ENCODE measurements at regions not wholly inside any gene's neighbourhood (a gene's known extent, or its start where the extent isn't known, plus 50 kb on each side); places are given as distances from the start of the nearest gene placed in this dataset.

DNA sequence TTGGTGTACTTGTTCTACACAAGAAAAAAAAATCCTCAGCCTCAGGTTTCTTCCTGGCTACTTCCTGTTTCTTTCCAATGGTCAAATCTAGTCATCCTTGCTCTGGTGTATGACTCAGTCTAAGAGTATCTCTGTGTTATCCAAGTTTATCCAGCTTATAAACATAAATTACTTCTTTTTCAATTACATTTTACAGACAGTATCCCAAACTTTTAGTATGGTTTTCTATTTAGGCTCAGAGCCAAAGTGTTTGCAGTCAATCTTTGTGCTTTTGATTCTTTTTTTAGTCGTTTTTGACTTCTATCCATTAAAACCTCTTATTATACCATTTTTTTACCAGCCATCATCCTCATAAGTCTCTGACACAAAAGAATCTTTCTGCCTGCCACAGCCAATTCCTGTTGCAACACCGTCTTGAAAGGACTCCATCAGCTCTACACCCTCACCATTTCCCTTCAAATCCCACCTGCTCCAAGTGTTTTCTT, 294.6 kb downstream of the PTEN start:
- no peak for DNase-seq (ENCODE audit: low spot score)
- intact Hi-C loops (cut with DNase I) = no loop called here

- intact Hi-C loops (cut with DNase I) = no loop called here
- no peak for DNase-seq (ENCODE audit: low spot score)
These were observed 295.2 kb downstream of the PTEN start for GRCh38 chr10:88158526-88159122.

DNA sequence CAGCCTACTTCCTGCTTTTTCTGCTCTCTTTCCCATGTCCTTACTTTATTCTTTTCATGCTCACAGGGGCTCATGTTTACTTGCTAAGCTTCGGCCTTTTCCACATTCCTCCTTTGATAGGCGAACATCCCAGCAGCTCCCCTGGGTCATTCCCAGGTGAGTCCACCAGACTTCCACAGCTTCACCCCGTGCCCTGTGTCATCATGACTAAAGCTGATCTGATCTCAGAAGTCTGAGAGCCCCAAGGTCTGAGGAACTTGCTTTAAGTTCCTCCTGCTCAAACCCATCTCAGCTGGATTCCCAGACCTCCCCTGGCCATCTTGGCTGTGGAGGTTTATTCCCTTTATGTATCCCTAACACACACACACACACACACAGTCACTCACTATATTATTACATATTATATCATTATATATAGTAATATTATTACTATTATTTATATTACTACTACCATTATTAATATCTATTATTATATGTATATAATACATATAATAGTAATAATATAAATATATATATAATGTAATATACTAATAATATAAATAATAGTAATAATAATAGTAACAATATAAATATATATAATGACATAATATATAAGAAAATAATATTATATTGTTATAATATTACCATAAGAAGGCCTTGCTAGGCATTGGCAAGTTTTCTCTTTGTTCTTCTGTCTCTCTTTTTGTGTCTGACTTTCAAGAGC, 295.9 kb downstream of the PTEN start:
- DNase-seq (ENCODE audit: low spot score) = no peak
- intact Hi-C loops (cut with DNase I) = no loop called here

DNA sequence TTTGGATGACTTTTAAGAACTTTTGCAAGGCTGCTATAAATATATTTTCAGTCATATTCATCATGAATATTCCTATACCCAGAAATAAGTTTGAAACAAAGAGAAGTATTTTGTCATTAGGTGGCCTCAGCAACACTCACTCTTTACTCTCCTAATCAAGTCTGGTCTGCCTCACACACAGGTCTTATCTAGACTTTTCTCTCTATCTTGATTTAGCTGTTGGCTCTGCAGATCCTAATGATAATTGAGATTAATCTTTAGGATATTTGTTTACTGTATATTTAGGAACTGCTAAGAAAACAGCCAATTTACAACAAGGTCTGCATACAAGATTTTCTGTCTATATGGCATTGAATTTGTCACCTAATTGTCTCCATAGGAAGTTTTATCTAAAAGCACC, 297.6 kb downstream of the PTEN start:
- intact Hi-C loops (cut with DNase I) = no loop called here
- no peak for DNase-seq (ENCODE audit: low spot score)

DNA sequence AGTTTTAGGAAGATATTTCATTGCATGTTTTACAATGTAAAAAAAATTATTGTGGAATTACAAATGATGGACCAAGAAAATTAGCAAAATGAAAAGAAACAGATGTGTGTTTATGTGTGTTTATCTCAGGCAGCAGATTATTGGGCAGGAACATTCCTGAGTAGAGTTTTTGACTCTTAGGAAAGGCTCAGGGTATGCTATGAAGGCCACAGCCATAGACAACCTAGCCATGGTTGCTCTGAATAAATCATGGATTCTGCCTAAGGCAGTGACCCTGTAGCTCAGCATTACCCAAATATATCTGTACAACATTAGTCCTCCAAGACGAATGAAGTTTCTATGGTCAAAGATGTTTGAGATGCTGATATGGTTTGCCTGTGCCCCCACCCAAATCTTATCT, 298.3 kb downstream of the PTEN start:
- intact Hi-C loops (cut with DNase I) = no loop called here
- no peak for DNase-seq (ENCODE audit: low spot score)

- intact Hi-C loops (cut with DNase I) = no loop called here
- no peak for DNase-seq (ENCODE audit: low spot score)
These were observed 299.4 kb downstream of the PTEN start for GRCh38 chr10:88162852-88163251.

GRCh38 chr10:88163572-88163971, 300.1 kb downstream of the PTEN start:
- DNase-seq (ENCODE audit: low spot score) = no peak
- intact Hi-C loops (cut with DNase I) = no loop called here

GRCh38 chr10:88164471-88164870, 301.0 kb downstream of the PTEN start:
- DNase-seq (ENCODE audit: low spot score) = no peak
- intact Hi-C loops (cut with DNase I) = no loop called here

- intact Hi-C loops (cut with DNase I) = no loop called here
- no peak for DNase-seq (ENCODE audit: low spot score)
These were observed 302.4 kb downstream of the PTEN start for GRCh38 chr10:88165849-88166271.

DNA sequence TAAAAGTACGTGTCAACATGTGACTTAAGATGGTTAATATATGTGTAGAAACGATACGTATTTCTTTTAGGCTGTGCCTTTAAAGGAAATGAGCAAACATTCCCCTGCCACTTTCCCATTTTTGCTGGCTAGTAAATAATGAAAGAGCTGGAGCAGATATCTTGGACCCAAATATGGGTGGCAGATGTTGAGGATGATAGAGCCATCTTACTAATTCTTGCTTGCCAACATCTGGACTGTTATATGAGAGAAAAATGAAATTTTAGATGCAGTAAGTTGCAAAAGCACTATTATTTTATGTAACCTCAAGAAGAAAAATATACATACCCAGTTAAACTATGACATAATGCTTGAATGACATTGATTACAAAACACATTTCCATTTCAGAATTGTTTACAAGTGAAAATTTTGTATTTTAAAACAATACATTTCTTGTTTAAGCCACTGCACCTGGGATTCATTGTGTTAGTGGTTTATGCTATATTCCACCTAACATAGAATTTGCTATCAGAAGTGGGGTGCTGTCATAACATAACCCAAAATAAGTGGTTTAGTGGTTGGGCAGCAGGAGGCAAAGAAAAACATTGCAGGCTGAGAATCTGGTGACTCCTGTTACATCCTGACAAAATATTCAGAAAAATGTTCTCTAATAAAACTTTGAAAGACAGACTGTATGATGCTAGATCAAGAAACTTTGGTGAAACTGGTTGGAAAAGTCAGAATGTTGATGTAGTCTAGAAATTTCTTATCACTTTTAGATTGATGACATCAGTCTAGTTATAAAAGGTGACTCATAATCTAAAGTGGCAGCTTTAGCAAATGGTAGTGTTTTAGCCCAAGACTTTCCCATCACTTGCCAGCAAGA, 305.0 kb downstream of the PTEN start:
- intact Hi-C loops (cut with DNase I) = no loop called here
- no peak for DNase-seq (ENCODE audit: low spot score)

- intact Hi-C loops (cut with DNase I) = no loop called here
These were observed 305.6 kb downstream of the PTEN start for GRCh38 chr10:88169037-88169319.

DNA sequence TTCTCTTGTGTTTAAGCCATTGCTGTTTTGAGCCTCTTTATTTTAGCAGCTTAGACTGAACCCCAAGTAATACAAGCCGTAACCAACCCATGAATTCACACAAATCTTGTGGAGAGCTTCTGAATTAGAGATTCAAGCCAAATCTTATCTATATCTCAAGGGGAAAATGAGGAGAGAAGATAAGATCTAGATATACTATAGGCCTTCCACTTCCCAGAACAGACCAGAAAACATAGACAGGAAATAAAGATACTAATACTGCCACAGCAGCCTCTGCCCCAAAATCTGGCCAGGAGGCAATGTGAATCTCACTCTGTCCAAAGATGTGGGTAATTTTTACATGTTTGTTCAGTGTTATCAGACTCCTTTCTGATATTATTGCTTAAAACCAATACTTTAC, 307.2 kb downstream of the PTEN start:
- DNase-seq (ENCODE audit: low spot score) = no peak
- intact Hi-C loops (cut with DNase I) = no loop called here

More at GRCh38 chr10:88169037-88169319, 305.6 kb downstream of the PTEN start:
- DNase-seq (ENCODE audit: low spot score) = no peak

DNA sequence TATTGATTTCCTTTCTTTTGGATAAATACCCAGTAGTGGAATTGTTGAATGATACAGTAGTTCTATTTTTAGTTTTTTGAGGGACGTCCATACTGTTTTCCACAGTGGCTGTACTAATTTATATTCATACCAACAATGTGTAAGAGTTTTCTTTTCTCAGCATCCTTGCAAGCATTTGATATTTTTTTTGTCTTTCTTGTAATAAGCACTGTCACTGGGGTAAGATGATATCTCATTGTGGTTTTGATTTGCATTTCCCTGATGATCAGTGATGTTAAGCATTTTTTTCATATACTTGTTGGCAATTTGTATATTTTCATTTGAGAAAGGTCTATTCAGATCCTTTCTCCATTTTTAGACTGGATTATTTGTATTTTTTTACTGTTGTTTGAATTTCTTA, 308.7 kb downstream of the PTEN start:
- intact Hi-C loops (cut with DNase I) = no loop called here
- DNase-seq (ENCODE audit: low spot score) = no peak

DNA sequence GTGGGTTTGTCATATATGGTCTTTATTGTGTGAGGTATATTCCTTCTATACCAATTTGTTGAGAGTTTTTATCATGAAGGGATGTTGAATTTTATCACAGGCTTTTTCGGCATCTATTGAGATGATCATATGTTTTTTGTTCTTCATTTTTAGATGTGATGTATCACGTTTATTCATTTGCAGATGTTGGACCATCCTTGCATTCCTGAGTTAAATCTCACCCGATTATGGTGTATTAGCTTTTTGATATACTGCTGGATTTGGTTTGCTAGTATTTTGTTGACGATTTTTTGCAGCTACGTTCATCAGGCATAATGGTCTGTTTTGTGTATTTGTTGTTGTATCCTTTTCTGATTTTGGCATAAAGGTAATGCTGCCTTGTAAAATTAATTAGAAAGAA, 311.0 kb downstream of the PTEN start:
- DNase-seq (ENCODE audit: low spot score) = no peak
- intact Hi-C loops (cut with DNase I) = no loop called here

- intact Hi-C loops (cut with DNase I) = no loop called here
- DNase-seq (ENCODE audit: low spot score) = no peak
These were observed 315.3 kb downstream of the PTEN start for GRCh38 chr10:88178758-88179157.

GRCh38 chr10:88179831-88180230, 316.4 kb downstream of the PTEN start:
- DNase-seq (ENCODE audit: low spot score) = no peak
- intact Hi-C loops (cut with DNase I) = no loop called here

DNA sequence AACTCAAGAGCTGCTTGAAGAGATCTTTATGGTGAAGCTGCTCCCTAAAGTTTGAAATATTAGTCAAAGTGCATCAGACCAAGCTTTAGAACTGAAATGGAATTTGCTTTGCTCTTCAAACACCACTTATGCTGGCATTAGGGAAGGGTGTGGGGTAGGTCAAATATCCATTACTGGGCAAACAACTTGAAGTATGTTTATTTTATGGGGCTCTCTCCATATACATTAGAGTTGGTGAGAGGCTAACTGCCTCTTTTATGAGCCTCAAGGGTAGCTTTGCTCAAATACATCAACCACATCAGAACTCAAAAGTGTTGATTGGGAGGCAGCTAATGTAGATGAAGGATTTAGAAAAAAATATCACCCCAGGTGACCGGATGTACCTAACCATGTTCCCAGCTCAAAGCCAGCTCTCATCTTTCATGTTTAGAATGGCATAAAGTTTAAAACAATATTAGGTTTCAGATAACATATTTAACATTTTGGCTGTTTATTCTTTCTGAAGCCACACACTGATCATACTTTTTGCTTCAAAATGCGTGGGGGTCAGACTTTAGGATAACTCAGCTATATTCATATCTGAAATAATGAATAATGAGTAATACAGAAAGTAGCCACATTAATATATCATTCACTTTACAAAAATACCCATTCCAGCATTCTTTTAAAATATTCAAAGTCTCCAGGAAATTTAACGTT, 318.6 kb downstream of the PTEN start:
- intact Hi-C loops (cut with DNase I) = no loop called here
- no peak for DNase-seq (ENCODE audit: low spot score)

- DNase-seq (ENCODE audit: low spot score) = no peak
- intact Hi-C loops (cut with DNase I) = no loop called here
These were observed 319.1 kb downstream of the PTEN start for GRCh38 chr10:88182601-88182930.

- intact Hi-C loops (cut with DNase I) = no loop called here
- no peak for DNase-seq (ENCODE audit: low spot score)
These were observed 321.3 kb downstream of the PTEN start for GRCh38 chr10:88184543-88185297.
